ENCODE measurements at regions not wholly inside any gene's neighbourhood (a gene's known extent, or its start where the extent isn't known, plus 50 kb on each side); places are given as distances from the start of the nearest gene placed in this dataset.

DNA sequence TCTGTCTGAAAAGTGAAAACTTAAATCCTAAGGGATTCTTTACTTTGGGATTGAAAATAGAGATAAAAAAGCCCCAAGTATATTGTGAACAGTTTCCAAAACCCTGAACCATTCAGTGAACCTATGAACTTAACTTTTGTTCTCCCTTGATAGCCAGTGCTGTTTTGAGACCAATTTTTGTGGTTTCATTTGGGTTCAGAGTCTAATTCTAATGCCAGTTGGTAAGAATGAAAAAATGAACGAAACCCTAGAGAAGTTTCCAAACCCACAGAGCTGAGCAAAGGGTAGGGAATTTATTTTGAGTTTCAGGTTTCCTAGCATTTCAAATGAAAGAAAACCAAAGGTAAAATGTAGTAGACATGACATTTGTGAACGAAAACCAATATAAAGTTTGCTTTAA, 1366.8 kb downstream of the EFNA5 start (continued):
- TF ChIP-seq, protein P1, sequence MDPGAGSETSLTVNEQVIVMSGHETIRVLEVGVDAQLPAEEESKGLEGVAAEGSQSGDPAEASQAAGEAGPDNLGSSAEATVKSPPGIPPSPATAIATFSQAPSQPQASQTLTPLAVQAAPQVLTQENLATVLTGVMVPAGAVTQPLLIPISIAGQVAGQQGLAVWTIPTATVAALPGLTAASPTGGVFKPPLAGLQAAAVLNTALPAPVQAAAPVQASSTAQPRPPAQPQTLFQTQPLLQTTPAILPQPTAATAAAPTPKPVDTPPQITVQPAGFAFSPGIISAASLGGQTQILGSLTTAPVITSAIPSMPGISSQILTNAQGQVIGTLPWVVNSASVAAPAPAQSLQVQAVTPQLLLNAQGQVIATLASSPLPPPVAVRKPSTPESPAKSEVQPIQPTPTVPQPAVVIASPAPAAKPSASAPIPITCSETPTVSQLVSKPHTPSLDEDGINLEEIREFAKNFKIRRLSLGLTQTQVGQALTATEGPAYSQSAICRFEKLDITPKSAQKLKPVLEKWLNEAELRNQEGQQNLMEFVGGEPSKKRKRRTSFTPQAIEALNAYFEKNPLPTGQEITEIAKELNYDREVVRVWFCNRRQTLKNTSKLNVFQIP (CRISPR knock-in tag; IDR thresholded peaks at IDR 0.05; ENCODE audit: borderline replicate concordance, low read depth): no peak
- TF ChIP-seq, protein P2, sequence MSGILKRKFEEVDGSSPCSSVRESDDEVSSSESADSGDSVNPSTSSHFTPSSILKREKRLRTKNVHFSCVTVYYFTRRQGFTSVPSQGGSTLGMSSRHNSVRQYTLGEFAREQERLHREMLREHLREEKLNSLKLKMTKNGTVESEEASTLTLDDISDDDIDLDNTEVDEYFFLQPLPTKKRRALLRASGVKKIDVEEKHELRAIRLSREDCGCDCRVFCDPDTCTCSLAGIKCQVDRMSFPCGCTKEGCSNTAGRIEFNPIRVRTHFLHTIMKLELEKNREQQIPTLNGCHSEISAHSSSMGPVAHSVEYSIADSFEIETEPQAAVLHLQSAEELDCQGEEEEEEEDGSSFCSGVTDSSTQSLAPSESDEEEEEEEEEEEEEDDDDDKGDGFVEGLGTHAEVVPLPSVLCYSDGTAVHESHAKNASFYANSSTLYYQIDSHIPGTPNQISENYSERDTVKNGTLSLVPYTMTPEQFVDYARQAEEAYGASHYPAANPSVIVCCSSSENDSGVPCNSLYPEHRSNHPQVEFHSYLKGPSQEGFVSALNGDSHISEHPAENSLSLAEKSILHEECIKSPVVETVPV (CRISPR knock-in tag; IDR thresholded peaks at IDR 0.05): no peak
- TF ChIP-seq TOX (CRISPR knock-in tag; IDR thresholded peaks at IDR 0.05; ENCODE audit: borderline replicate concordance): no peak

DNA sequence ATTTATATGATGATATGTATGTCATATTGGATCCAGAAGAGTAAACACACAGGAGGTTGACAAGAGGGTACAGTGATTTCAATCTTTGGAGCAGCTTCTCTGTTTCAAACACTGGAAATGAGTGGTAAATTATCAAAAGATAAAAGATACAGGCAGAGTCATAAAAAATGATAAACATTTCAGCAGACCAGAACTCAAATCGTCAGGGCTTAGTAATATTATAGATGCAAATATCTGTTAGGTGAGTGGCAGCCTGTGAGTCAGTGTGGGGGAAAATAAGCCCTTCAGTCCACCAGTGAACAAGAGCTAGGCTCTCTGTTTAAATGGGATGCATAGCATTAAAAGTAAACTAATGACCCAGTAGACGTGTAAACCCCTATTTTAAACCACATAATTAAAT, 1378.1 kb downstream of the EFNA5 start:
- TF ChIP-seq, protein P3, sequence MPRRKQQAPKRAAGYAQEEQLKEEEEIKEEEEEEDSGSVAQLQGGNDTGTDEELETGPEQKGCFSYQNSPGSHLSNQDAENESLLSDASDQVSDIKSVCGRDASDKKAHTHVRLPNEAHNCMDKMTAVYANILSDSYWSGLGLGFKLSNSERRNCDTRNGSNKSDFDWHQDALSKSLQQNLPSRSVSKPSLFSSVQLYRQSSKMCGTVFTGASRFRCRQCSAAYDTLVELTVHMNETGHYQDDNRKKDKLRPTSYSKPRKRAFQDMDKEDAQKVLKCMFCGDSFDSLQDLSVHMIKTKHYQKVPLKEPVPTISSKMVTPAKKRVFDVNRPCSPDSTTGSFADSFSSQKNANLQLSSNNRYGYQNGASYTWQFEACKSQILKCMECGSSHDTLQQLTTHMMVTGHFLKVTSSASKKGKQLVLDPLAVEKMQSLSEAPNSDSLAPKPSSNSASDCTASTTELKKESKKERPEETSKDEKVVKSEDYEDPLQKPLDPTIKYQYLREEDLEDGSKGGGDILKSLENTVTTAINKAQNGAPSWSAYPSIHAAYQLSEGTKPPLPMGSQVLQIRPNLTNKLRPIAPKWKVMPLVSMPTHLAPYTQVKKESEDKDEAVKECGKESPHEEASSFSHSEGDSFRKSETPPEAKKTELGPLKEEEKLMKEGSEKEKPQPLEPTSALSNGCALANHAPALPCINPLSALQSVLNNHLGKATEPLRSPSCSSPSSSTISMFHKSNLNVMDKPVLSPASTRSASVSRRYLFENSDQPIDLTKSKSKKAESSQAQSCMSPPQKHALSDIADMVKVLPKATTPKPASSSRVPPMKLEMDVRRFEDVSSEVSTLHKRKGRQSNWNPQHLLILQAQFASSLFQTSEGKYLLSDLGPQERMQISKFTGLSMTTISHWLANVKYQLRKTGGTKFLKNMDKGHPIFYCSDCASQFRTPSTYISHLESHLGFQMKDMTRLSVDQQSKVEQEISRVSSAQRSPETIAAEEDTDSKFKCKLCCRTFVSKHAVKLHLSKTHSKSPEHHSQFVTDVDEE (CRISPR knock-in tag; IDR thresholded peaks at IDR 0.05): no peak
- TF ChIP-seq, protein P1 (CRISPR knock-in tag; IDR thresholded peaks at IDR 0.05; ENCODE audit: borderline replicate concordance, low read depth): no peak
- peak; percentile 67 for ATAC-seq

DNA sequence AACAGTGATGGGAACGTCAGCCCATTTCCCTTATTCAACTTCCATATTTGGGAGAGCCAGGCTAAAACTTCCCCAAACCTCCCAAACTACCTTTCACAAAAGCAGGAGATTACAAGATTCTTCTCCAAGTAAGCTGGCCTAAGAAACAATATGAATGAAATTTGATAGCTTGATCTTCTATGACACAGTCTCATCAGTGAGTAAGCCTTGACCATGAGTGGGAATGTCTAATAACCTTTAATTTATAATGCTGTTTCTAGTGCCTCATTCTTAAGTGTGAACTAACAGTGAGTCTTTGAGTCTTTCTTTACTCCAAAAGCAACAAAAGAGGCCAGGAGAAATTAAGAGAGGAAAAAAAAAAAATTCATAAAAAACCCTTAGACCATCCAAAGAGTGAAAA, 1379.9 kb downstream of the EFNA5 start:
- ATAC-seq: no peak; the same call in 2 of the 3 replicates

DNA sequence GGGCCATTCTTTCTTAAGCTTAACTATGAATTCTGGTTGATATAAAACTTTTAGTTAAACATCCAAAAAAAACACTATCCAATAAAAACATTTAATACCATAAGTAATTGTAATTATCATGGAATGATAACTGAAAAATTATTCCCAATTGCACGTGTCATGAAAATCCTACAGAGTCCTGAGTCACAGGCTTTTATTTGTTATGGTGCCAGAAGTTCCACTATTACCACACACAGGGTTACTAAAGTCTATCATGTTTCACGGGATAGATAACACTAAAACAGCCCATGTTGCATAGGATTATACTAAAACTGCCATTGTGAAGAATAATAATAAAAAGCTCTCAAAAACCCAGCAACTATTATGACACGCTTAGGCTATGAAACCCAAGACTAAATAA, 1381.8 kb downstream of the EFNA5 start:
- ATAC-seq: no peak
- no peak for TF ChIP-seq ISL1 (CRISPR knock-in tag; IDR thresholded peaks at IDR 0.05)
- no peak for TF ChIP-seq ZC3H10 (CRISPR knock-in tag; IDR thresholded peaks at IDR 0.05)
- TF ChIP-seq CSDC2 (CRISPR knock-in tag; IDR thresholded peaks at IDR 0.05): no peak
- no peak for TF ChIP-seq ARNTL (CRISPR knock-in tag; IDR thresholded peaks at IDR 0.05; ENCODE audit: borderline replicate concordance, low read depth)
- TF ChIP-seq ZNF70 (CRISPR knock-in tag; IDR thresholded peaks at IDR 0.05): no peak
- TF ChIP-seq GLIS3 (CRISPR knock-in tag; IDR thresholded peaks at IDR 0.05): no peak
- no peak for TF ChIP-seq RARB (CRISPR knock-in tag; IDR thresholded peaks at IDR 0.05)
- no peak for TF ChIP-seq ZFP3 (CRISPR knock-in tag; IDR thresholded peaks at IDR 0.05)
- no peak for TF ChIP-seq BACH2 (CRISPR knock-in tag; IDR thresholded peaks at IDR 0.05; ENCODE audit: borderline replicate concordance)
- TF ChIP-seq, protein P3 (CRISPR knock-in tag; IDR thresholded peaks at IDR 0.05): no peak
- TF ChIP-seq TCF4 (CRISPR knock-in tag; IDR thresholded peaks at IDR 0.05; ENCODE audit: borderline replicate concordance): no peak
- TF ChIP-seq, protein P1 (CRISPR knock-in tag; IDR thresholded peaks at IDR 0.05; ENCODE audit: borderline replicate concordance, low read depth): no peak
- no peak for TF ChIP-seq SNAI2 (CRISPR knock-in tag; IDR thresholded peaks at IDR 0.05)

More for the DNA sequence above, 1379.9 kb downstream of the EFNA5 start:
- no peak for TF ChIP-seq CSDC2 (CRISPR knock-in tag; IDR thresholded peaks at IDR 0.05)
- TF ChIP-seq, protein P4, sequence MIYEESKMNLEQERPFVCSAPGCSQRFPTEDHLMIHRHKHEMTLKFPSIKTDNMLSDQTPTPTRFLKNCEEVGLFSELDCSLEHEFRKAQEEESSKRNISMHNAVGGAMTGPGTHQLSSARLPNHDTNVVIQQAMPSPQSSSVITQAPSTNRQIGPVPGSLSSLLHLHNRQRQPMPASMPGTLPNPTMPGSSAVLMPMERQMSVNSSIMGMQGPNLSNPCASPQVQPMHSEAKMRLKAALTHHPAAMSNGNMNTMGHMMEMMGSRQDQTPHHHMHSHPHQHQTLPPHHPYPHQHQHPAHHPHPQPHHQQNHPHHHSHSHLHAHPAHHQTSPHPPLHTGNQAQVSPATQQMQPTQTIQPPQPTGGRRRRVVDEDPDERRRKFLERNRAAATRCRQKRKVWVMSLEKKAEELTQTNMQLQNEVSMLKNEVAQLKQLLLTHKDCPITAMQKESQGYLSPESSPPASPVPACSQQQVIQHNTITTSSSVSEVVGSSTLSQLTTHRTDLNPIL (CRISPR knock-in tag; IDR thresholded peaks at IDR 0.05; ENCODE audit: low read depth): no peak
